SK-N-SH (cell line): ENCODE measurements at regions not wholly inside any gene's neighbourhood (a gene's known extent, or its start where the extent isn't known, plus 50 kb on each side); places are given as distances from the start of the nearest gene placed in this dataset.

ENCODE experiments used
- CTCF ChIA-PET: fragments of 300-600, 350-600 bp; formaldehyde crosslinking; extraction: SDS; loops from one replicate; lab custom pipeline; 2021; lab: Yijun Ruan, JAX
- POLR2A ChIA-PET: fragments of 350-600 bp; sonication (Branson Sonifier 250); formaldehyde crosslinking; extraction: SDS; loops from one replicate; lab custom pipeline; 2020; ENCODE audit warnings: antibody characterized with exemption, inconsistent platforms; lab: Yijun Ruan, JAX
- DNase-seq: peaks from one replicate; pipeline ENCODE4 v3.0.0; 2012
- H2AFZ ChIP-seq: fragments of 200-600 bp; sonication (generic); 2 replicates; pipeline ENCODE4 v1.8.1; 2016; ENCODE audit warnings: antibody characterized with exemption, mild to moderate bottlenecking, low read depth
- H3F3A ChIP-seq: fragments of 200-600 bp; sonication (generic); replicated peaks from 2 replicates; pipeline ENCODE3; 2016; ENCODE audit warnings: antibody characterized with exemption, mild to moderate bottlenecking; ENCODE audit not compliant: insufficient read depth
- H3K27ac ChIP-seq, 2 experiments: fragments of 200-500 bp in 1 of 2; fragments of 200-600 bp in 1 of 2; sonication (Bioruptor generic) in 1 of 2; sonication (generic), shearing (Covaris generic) in 1 of 2; 2 replicates each; pipeline versions ENCODE4 v1.5.1 to v1.6.1; 2014 to 2016; ENCODE audit warnings: low read depth in 2 of 2, inconsistent platforms in 1 of 2, low read length in 1 of 2, mild to moderate bottlenecking in 1 of 2, mixed read lengths in 1 of 2
- H3K27me3 ChIP-seq: fragments of 200-600 bp; sonication (generic), shearing (Covaris generic); 2 replicates; pipeline ENCODE4 v1.6.1; 2016; ENCODE audit warnings: mixed run types; ENCODE audit not compliant: insufficient read depth
- H3K36me3 ChIP-seq, 2 experiments: fragments of 200-500 bp in 1 of 2; fragments of 200-600 bp in 1 of 2; sonication (Bioruptor generic) in 1 of 2; sonication (generic) in 1 of 2; replicated peaks in 1 of 2; 2 replicates each; pipeline versions ENCODE3 to v1.5.1; 2014 to 2016; ENCODE audit warnings: low read length in 1 of 2, mild to moderate bottlenecking in 1 of 2; ENCODE audit not compliant: insufficient read depth in 2 of 2, control insufficient read depth in 1 of 2
- H3K4me1 ChIP-seq, 2 experiments: fragments of 200-500 bp in 1 of 2; fragments of 200-600 bp in 1 of 2; sonication (Bioruptor generic) in 1 of 2; sonication (generic), shearing (Covaris generic) in 1 of 2; 2 replicates each; pipeline versions ENCODE4 v1.5.1 to v1.6.1; 2014 to 2016; ENCODE audit warnings: low read depth in 1 of 2, low read length in 1 of 2, mixed run types in 1 of 2; ENCODE audit not compliant: insufficient read depth in 2 of 2, control insufficient read depth in 1 of 2
- H3K4me2 ChIP-seq: fragments of 200-600 bp; sonication (generic), shearing (Covaris generic); 2 replicates; pipeline ENCODE4 v1.6.1; 2017; ENCODE audit warnings: mixed run types
- H3K4me3 ChIP-seq, 2 experiments: fragments of 200-500 bp in 1 of 2; fragments of 200-600 bp in 1 of 2; sonication (Bioruptor generic) in 1 of 2; sonication (generic), shearing (Covaris generic) in 1 of 2; 2 replicates each; pipeline versions ENCODE4 v1.5.1 to v1.8.1; 2014 to 2016; ENCODE audit warnings: low read depth in 2 of 2, inconsistent platforms in 1 of 2, low read length in 1 of 2, mild to moderate bottlenecking in 1 of 2, mixed read lengths in 1 of 2, moderate library complexity in 1 of 2
- H3K79me2 ChIP-seq: fragments of 200-600 bp; sonication (generic); 2 replicates; pipeline ENCODE4 v1.8.1; 2017; ENCODE audit warnings: mild to moderate bottlenecking; ENCODE audit not compliant: insufficient read depth
- H3K9ac ChIP-seq: fragments of 200-600 bp; sonication (generic); 2 replicates; pipeline ENCODE4 v1.6.1; 2017; ENCODE audit warnings: mixed run types
- H3K9me2 ChIP-seq: fragments of 200-600 bp; sonication (generic); 2 replicates; pipeline ENCODE4 v1.6.1; 2017; ENCODE audit warnings: mixed run types
- H3K9me3 ChIP-seq: fragments of 200-600 bp; sonication (generic); 2 replicates; pipeline ENCODE4 v1.6.1; 2017; ENCODE audit warnings: mixed run types, mild to moderate bottlenecking, moderate library complexity
- H4K20me1 ChIP-seq: fragments of 200-600 bp; sonication (generic); 2 replicates; pipeline ENCODE4 v1.6.1; 2017; ENCODE audit warnings: mild to moderate bottlenecking, mixed run types; ENCODE audit not compliant: insufficient read depth
- CHD2 ChIP-seq: fragments of 150-350 bp; IDR thresholded peaks from 2 replicates; pipeline ENCODE4 v1.6.1; 2018; ENCODE audit warnings: low read length; ENCODE audit not compliant: partially characterized antibody
- ELF1 ChIP-seq: IDR thresholded peaks from 2 replicates; pipeline ENCODE4 v1.4.0; 2012
- EP300 ChIP-seq, 2 experiments: IDR thresholded peaks; 2 replicates each; pipeline versions ENCODE4 v1.4.0 to v1.6.1; 2012; ENCODE audit warnings: borderline replicate concordance in 1 of 2, low read depth in 1 of 2, low read length in 1 of 2
- GABPA ChIP-seq: IDR thresholded peaks from 2 replicates; pipeline ENCODE4 v1.4.0; 2012; ENCODE audit warnings: low read depth, mild to moderate bottlenecking
- IRF3 ChIP-seq: fragments of 150-350 bp; IDR thresholded peaks from 2 replicates; pipeline ENCODE4 v1.6.1; 2016; ENCODE audit warnings: mild to moderate bottlenecking, low read depth, low read length
- JUND ChIP-seq: IDR thresholded peaks from 2 replicates; pipeline ENCODE4 v1.4.0; 2012
- MAX ChIP-seq: IDR thresholded peaks from 2 replicates; pipeline ENCODE4 v1.4.0; 2012; ENCODE audit warnings: low read depth
- NFIC ChIP-seq: IDR thresholded peaks from 2 replicates; pipeline ENCODE4 v1.4.0; 2012; ENCODE audit warnings: borderline replicate concordance
- POLR2AphosphoS5 ChIP-seq: IDR thresholded peaks from 2 replicates; pipeline ENCODE4 v1.6.1; 2012; ENCODE audit warnings: low read depth, low read length
- RCOR1 ChIP-seq: fragments of 150-350 bp; IDR thresholded peaks from 2 replicates; pipeline ENCODE4 v1.6.1; 2017; ENCODE audit warnings: antibody characterized with exemption, low read length
- RXRA ChIP-seq: IDR thresholded peaks from 2 replicates; pipeline ENCODE4 v1.4.0; 2012; ENCODE audit warnings: low read depth, mild to moderate bottlenecking, borderline replicate concordance
- WGBS: methylation state at CpG from one replicate; pipeline ENCODE4 v1.1.6; 2017; ENCODE audit warnings: low lambda C conversion rate; 5-methylcytosine and 5-hydroxymethylcytosine counted together
- TF ChIP-seq, protein P1 (sequence below): fragments of 150-350 bp; IDR thresholded peaks from 2 replicates; pipeline ENCODE4 v1.6.1; 2017; ENCODE audit warnings: antibody characterized with exemption, low read length, low read depth, borderline replicate concordance
- TF ChIP-seq, protein P2 (sequence below): IDR thresholded peaks from 2 replicates; pipeline ENCODE4 v1.6.1; 2012; ENCODE audit warnings: mild to moderate bottlenecking, low read depth, low read length, moderate library complexity

- TF ChIP-seq, protein P1, sequence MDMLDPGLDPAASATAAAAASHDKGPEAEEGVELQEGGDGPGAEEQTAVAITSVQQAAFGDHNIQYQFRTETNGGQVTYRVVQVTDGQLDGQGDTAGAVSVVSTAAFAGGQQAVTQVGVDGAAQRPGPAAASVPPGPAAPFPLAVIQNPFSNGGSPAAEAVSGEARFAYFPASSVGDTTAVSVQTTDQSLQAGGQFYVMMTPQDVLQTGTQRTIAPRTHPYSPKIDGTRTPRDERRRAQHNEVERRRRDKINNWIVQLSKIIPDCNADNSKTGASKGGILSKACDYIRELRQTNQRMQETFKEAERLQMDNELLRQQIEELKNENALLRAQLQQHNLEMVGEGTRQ, result no peak
- TF ChIP-seq NFIC, result no peak
- TF ChIP-seq RXRA, result no peak
- no peak for TF ChIP-seq EP300 (IDR thresholded peaks at IDR 0.05; ENCODE audit: borderline replicate concordance in 1 of 2, low read depth in 1 of 2, low read length in 1 of 2)
- TF ChIP-seq JUND, result no peak
- no peak for TF ChIP-seq CHD2
- TF ChIP-seq, protein P2, sequence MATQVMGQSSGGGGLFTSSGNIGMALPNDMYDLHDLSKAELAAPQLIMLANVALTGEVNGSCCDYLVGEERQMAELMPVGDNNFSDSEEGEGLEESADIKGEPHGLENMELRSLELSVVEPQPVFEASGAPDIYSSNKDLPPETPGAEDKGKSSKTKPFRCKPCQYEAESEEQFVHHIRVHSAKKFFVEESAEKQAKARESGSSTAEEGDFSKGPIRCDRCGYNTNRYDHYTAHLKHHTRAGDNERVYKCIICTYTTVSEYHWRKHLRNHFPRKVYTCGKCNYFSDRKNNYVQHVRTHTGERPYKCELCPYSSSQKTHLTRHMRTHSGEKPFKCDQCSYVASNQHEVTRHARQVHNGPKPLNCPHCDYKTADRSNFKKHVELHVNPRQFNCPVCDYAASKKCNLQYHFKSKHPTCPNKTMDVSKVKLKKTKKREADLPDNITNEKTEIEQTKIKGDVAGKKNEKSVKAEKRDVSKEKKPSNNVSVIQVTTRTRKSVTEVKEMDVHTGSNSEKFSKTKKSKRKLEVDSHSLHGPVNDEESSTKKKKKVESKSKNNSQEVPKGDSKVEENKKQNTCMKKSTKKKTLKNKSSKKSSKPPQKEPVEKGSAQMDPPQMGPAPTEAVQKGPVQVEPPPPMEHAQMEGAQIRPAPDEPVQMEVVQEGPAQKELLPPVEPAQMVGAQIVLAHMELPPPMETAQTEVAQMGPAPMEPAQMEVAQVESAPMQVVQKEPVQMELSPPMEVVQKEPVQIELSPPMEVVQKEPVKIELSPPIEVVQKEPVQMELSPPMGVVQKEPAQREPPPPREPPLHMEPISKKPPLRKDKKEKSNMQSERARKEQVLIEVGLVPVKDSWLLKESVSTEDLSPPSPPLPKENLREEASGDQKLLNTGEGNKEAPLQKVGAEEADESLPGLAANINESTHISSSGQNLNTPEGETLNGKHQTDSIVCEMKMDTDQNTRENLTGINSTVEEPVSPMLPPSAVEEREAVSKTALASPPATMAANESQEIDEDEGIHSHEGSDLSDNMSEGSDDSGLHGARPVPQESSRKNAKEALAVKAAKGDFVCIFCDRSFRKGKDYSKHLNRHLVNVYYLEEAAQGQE, result no peak
- no peak for TF ChIP-seq RCOR1
- TF ChIP-seq, all 33 proteins: peak for 0
Measured at GRCh38 chr20:50347284-50348063, 156.8 kb downstream of the CEBPB start (continued).

DNA sequence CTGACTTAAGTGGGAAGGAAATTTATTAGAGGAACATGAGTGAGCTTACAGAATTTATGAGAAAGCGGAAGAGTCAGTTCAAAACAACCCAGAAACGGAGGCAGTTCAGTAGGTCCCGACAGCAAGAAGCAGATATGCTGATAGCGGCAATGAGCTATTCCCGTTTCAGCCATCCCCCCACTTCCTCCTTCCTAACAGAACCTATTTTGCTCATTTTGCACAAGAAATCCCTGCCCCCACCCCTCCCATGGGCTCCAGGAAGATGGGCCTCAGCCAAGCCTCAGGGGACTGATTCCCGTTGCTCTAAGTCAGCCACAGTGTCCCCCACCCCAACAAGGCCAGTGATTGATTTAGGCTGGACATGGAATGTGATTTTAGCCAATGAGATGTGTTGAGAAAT is 157.5 kb downstream of the CEBPB start:
- H3F3A ChIP-seq, result no peaks in the 10 kb centered on the region
- WGBS, result 77% methylated on average over 6 of the region's 6 CpGs
- H3K27me3 ChIP-seq, result no peaks in the 10 kb centered on the region
- no peak for DNase-seq
- no peaks in the 10 kb centered on the region for H3K9me3 ChIP-seq
- H4K20me1 ChIP-seq, result no peaks in the 10 kb centered on the region
- no peaks in the 10 kb centered on the region for H3K9me2 ChIP-seq
- H3K27ac ChIP-seq, result no peak overlapping the region
- CTCF ChIA-PET, result interaction anchor here (1.4 kb wide), 1 partner anchor 81 kb away, joined by 5 read pairs; no protein-coding TSS in a partner anchor
- no peaks in the 10 kb centered on the region for H3K79me2 ChIP-seq
- TF ChIP-seq MAX (no peak), POLR2AphosphoS5 (no peak), IRF3 (no peak), ELF1 (no peak), CHD2 (no peak), GABPA (no peak)
- TF ChIP-seq, all 33 proteins: peak for 0
- Histone ChIP-seq H3K9ac (no peak overlapping the region), H3K4me2 (no peak overlapping the region), H2AFZ (no peak overlapping the region), H3K36me3 (no peaks in the 10 kb centered on the region), H3K4me1 (peaks cover 5 to 25% of the 10 kb centered on the region in 2 experiments; a peak in 2 of 4 replicates), H3K4me3 (no peak overlapping the region)
- POLR2A ChIA-PET, result no interaction called here
